PC-9 (cell line): ENCODE measurements at regions not wholly inside any gene's neighbourhood (a gene's known extent, or its start where the extent isn't known, plus 50 kb on each side); places are given as distances from the start of the nearest gene placed in this dataset.

Source experiments
- BruUV-seq: library from RNA; stranded (reverse); fragments of 400-500 nt; replicated peaks from 2 replicates; lab custom pipeline; 2021; lab: Mats Ljungman, UMichigan
- CTCF ChIA-PET: fragments of 300-600 bp; sonication (Branson Sonifier 250); formaldehyde crosslinking; loops from one replicate; lab custom pipeline; 2022; ENCODE audit warnings: antibody characterized with exemption; lab: Charles Lee
- POLR2A ChIA-PET: fragments of 300-600 bp; sonication (Branson Sonifier 250); formaldehyde crosslinking; loops from one replicate; lab custom pipeline; 2022; ENCODE audit warnings: antibody characterized with exemption; ENCODE audit not compliant: unreplicated experiment; lab: Charles Lee
- DNase-seq, 2 experiments: peaks; one replicate each; pipeline versions ENCODE4 v3.0.0 to v3.0.0-alpha.2; 2015 to 2022; ENCODE audit warnings: mixed read lengths in 1 of 2
- H2AFZ ChIP-seq: fragments of 200-600 bp; sonication (generic); 2 replicates; pipeline ENCODE4 v1.8.1; 2017; ENCODE audit warnings: antibody characterized with exemption
- H3F3A ChIP-seq: fragments of 200-600 bp; sonication (generic); 2 replicates; pipeline ENCODE4 v1.8.1; 2017; ENCODE audit warnings: antibody characterized with exemption, mild to moderate bottlenecking, low read depth; ENCODE audit not compliant: insufficient read depth
- H3K27ac ChIP-seq: fragments of 200-600 bp; sonication (generic); 2 replicates; pipeline ENCODE4 v1.6.1; 2016; ENCODE audit warnings: mixed run types
- H3K27me3 ChIP-seq: fragments of 200-600 bp; sonication (generic); 2 replicates; pipeline ENCODE4 v1.6.1; 2016; ENCODE audit warnings: low read depth, mixed run types; ENCODE audit not compliant: insufficient read depth
- H3K36me3 ChIP-seq: fragments of 200-600 bp; sonication (generic); 2 replicates; pipeline ENCODE4 v1.6.1; 2016; ENCODE audit warnings: low read depth, mixed run types
- H3K4me1 ChIP-seq: fragments of 200-600 bp; sonication (generic); replicated peaks from 2 replicates; pipeline ENCODE4 v1.6.1; 2016; ENCODE audit warnings: mixed run types; ENCODE audit not compliant: insufficient read depth
- H3K4me2 ChIP-seq: fragments of 200-600 bp; sonication (generic); 2 replicates; pipeline ENCODE4 v1.6.1; 2017; ENCODE audit warnings: mixed run types
- H3K4me3 ChIP-seq: fragments of 200-600 bp; sonication (generic); 2 replicates; pipeline ENCODE4 v1.6.1; 2016; ENCODE audit warnings: mixed run types
- H3K79me2 ChIP-seq: fragments of 200-600 bp; sonication (generic); 2 replicates; pipeline ENCODE4 v1.6.1; 2017; ENCODE audit warnings: low read depth, mixed run types
- H3K9me2 ChIP-seq: fragments of 200-600 bp; sonication (generic); 2 replicates; pipeline ENCODE4 v1.8.1; 2017; ENCODE audit warnings: mild to moderate bottlenecking; ENCODE audit not compliant: insufficient read depth
- H3K9me3 ChIP-seq: fragments of 200-600 bp; sonication (generic); 2 replicates; pipeline ENCODE4 v1.8.1; 2016; ENCODE audit warnings: low read depth; ENCODE audit not compliant: insufficient read depth
- H4K20me1 ChIP-seq: fragments of 200-600 bp; sonication (generic); 2 replicates; pipeline ENCODE4 v1.8.1; 2017; ENCODE audit not compliant: insufficient read depth
- CTCF ChIP-seq: fragments of 200-600 bp; sonication (generic); conservative IDR thresholded peaks from 2 replicates; pipeline ENCODE4 v1.6.1; 2017; ENCODE audit warnings: mixed run types, antibody characterized with exemption, mild to moderate bottlenecking, moderate library complexity
- EZH2 ChIP-seq: fragments of 200-600 bp; sonication (generic); IDR thresholded peaks from 2 replicates; pipeline ENCODE4 v1.8.0; 2017; ENCODE audit warnings: antibody characterized with exemption, low read depth
- intact Hi-C: fragments of 100-400 bp; cut with micrococcal nuclease; formaldehyde crosslinking; loops from one replicate; pipeline ENCODE4 v1.10.0; 2022; ENCODE audit not compliant: unreplicated experiment

- Histone ChIP-seq H3K27me3 (peaks cover 98% of the 10 kb centered on the region), H3K27ac (no peak overlapping the region), H3K9me2 (no peaks in the 10 kb centered on the region), H2AFZ (no peak overlapping the region), H3K4me1 (no peaks in the 10 kb centered on the region), H3K79me2 (no peaks in the 10 kb centered on the region), H3K9me3 (no peaks in the 10 kb centered on the region), H3F3A (no peaks in the 10 kb centered on the region), H4K20me1 (peaks cover 5% of the 10 kb centered on the region; the same call in 1 of the 2 replicates), H3K4me3 (no peak overlapping the region), H3K4me2 (no peak overlapping the region), H3K36me3 (no peaks in the 10 kb centered on the region)
- ChIA-PET CTCF (no interaction called here), POLR2A (no interaction called here)
- intact Hi-C loops, result no loop called here
- TF ChIP-seq CTCF (no peak), EZH2 (no peak)
- BruUV-seq, result no TSS peak
- DNase-seq, result no peak
Measured at GRCh38 chr22:48434156-48434867, 1393.4 kb downstream of the BRD1 start.

- Histone ChIP-seq H3K4me3 (no peak overlapping the region), H3K9me2 (no peaks in the 10 kb centered on the region), H3K36me3 (no peaks in the 10 kb centered on the region), H4K20me1 (no peaks in the 10 kb centered on the region), H3K27ac (no peak overlapping the region), H3K79me2 (no peaks in the 10 kb centered on the region), H3K4me2 (no peak overlapping the region), H3F3A (no peaks in the 10 kb centered on the region), H3K4me1 (no peaks in the 10 kb centered on the region), H2AFZ (no peak overlapping the region), H3K9me3 (no peaks in the 10 kb centered on the region), H3K27me3 (peaks cover 98% of the 10 kb centered on the region)
- intact Hi-C loops, result no loop called here
- TF ChIP-seq CTCF (no peak), EZH2 (no peak)
- POLR2A ChIA-PET, result no interaction called here
- DNase-seq, result no peak
- BruUV-seq, result no TSS peak
- CTCF ChIA-PET, result no interaction called here
Measured at GRCh38 chr22:48433647-48434046, 1394.0 kb downstream of the BRD1 start.

- H3K27me3 ChIP-seq, result peaks cover 98% of the 10 kb centered on the region
- H4K20me1 ChIP-seq, result no peaks in the 10 kb centered on the region
- TF ChIP-seq CTCF (no peak), EZH2 (no peak)
- POLR2A ChIA-PET, result no interaction called here
- no peaks in the 10 kb centered on the region for H3F3A ChIP-seq
- no peak overlapping the region for H3K4me2 ChIP-seq
- no peak overlapping the region for H3K27ac ChIP-seq
- no peaks in the 10 kb centered on the region for H3K9me2 ChIP-seq
- H3K4me1 ChIP-seq, result no peaks in the 10 kb centered on the region
- H3K4me3 ChIP-seq, result no peak overlapping the region
- no peaks in the 10 kb centered on the region for H3K36me3 ChIP-seq
- no peak for DNase-seq
- BruUV-seq, result no TSS peak
- H3K79me2 ChIP-seq, result no peaks in the 10 kb centered on the region
- H3K9me3 ChIP-seq, result no peaks in the 10 kb centered on the region
- no peak overlapping the region for H2AFZ ChIP-seq
- intact Hi-C loops, result no loop called here
- CTCF ChIA-PET, result no interaction called here
Measured at GRCh38 chr22:48432781-48433518, 1394.7 kb downstream of the BRD1 start.
